Lung microvascular endothelial cell (primary cell): ENCODE measurements at regions not wholly inside any gene's neighbourhood (a gene's known extent, or its start where the extent isn't known, plus 50 kb on each side); places are given as distances from the start of the nearest gene placed in this dataset.

ENCODE experiments used
- DNase-seq, 2 donors: peaks; one replicate each; pipeline versions ENCODE4 v3.0.0 to v3.0.0-alpha.2; 2010; ENCODE audit warnings: low read depth in 2 of 2

DNA sequence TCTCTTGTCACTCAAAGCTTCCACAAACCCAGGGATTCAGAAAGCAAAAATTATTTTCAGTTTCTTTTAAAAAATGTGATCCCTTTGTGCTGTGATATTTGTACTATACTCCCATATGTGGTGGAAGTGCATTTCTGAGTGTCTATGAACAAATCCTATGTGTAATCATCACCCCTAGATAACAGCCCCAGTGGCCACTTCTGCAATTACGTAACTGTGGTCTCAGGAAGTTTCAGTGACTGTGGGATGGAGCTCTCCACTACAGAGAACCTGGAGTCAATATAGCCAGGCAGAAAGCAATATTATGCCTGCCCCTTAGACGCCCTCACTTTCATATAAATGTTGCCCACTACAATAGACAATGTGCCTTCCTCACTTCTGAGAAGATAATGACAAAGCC is 1101.7 kb upstream of the GHITM start:
- no peak for DNase-seq

GRCh38 chr10:83038631-83039030 is 1100.7 kb upstream of the GHITM start:
- DNase-seq = no peak

DNA sequence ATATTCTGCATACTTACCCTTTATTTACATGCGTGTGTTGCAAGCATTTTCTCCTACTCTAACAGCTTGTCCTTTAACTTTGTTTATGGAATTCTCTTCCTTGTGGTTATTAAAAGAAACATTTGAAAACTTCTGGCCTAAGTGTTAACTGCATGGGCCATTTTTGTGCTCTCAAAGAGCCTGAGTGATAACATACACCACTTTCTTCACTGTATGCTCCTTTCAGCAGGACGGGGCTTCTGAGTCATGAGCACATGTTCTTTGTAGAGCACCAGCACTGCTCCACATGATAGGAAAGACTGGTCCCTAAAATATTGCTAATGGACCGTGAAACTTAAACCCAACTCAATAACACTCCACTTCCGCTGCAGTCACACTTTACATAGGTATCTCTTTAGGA is 1093.6 kb upstream of the GHITM start:
- no peak for DNase-seq

GRCh38 chr10:83050815-83051214 is 1088.5 kb upstream of the GHITM start:
- DNase-seq = no peak

- DNase-seq = no peak
These were observed 1076.4 kb upstream of the GHITM start for GRCh38 chr10:83062871-83063270.

GRCh38 chr10:83073472-83073871 is 1065.8 kb upstream of the GHITM start:
- no peak for DNase-seq

DNA sequence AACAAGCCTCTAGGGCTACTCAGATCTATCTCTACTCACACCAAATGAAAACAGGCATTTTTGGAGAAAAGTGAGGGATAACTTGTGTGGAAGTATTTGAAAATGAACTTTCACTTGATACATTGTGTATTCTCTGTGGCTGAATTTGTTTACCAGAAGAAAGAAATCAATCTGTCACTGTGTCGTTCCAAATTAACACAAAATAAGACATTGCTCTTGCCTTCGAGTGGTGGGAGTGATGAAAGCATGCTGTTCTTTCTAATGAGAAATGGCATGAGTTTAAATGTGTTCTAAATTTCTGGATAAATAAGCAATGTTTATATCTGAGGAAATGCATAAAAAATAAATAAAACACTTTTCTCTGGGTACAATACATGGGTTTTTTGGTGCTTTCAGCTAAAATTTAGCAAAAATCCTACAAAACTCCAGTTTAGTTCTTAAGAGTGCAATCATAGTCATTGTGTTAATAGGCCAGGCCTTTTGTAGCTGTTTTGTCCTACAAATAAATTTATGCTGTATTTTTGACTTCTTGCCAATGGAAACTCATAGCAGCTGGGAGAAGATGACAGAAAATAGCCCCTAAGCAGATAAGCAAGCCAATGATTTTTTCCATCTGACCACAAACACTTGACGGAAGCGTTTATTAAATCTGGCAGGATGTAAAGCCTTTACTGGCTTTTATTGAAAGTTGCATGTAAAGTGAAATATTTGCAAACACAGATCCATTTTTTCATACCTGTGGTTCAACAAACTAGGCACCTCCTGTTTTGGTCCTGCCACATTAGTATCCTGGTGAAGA is 1064.1 kb upstream of the GHITM start:
- DNase-seq = no peak

GRCh38 chr10:83075815-83076355 is 1063.4 kb upstream of the GHITM start:
- no peak for DNase-seq

GRCh38 chr10:83076443-83076842 is 1062.9 kb upstream of the GHITM start:
- no peak for DNase-seq

DNA sequence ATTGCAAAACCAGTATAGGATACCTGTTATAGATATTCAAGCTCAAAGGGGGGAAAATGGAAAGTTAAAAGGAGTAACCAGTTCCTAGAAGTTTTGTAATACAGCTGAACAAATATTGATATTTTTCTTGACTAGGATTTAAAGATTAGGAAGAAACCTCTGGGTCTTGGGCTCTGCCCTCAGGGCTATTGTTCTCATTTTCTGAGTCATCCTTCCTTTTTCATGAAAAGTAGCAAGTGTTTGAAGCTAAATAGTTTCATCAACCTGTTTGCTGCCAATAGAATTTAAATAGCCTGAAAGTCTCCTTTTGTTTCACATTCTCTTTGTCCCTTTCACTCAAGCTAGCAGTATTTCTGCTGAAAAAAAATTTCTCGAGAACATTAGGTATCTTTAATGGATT is 1061.1 kb upstream of the GHITM start:
- DNase-seq = no peak

DNA sequence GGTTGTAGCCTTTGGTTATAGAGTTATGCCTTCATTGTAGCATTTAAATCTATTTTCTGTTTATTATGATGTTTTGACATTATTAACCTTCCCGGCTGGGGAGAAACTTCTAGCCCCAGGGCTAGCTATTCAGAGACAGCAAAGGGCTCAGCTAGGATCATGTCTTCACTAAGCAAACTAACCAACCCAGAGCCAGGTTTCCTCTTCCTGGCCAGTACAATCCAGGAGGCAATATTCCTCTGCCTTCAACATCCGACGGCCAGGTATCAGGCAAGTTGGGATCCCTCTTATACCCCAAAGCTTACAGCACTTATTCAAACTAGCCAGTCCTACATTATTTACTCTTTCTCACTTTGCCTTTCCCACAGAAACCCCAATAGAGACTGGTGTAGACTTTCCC is 1060.7 kb upstream of the GHITM start:
- DNase-seq = no peak

DNA sequence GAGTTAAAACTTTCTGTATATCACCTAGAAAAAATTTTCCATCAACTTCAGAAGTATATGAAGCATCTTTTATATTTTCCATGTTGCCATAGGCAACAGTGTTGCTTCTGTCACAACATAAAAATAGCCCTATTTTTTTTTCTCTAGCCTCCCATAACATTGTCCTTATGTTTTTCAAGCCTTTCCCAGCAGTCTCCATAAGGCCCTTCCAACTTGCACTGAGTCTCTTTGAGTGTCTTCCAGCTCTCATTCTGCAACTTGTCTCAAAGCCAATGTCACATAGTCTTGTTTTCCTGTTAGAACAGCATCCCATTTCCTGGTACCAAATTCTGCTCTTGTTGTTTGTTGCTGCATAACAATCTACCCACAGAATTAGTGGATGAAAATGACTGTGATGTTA is 1055.5 kb upstream of the GHITM start:
- no peak for DNase-seq

DNA sequence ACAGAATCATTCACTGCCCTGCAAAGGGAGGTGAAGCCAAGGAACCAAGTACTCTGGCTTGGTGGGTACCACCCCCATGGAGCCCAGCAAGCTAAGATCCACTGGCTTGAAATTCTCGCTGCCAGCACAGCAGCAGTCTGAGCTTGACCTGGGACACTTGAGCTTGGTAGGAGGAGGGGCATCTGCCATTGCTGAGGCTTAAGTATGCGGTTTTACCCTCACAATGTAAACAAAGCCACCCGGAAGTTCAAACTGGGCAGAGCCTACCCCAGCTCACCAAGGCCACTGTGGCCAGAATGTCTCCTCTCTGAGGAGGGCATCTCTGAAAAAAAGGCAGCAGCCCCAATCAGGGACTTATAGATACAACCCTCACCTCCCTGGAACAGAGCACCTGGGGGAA is 1050.0 kb upstream of the GHITM start:
- no peak for DNase-seq

DNA sequence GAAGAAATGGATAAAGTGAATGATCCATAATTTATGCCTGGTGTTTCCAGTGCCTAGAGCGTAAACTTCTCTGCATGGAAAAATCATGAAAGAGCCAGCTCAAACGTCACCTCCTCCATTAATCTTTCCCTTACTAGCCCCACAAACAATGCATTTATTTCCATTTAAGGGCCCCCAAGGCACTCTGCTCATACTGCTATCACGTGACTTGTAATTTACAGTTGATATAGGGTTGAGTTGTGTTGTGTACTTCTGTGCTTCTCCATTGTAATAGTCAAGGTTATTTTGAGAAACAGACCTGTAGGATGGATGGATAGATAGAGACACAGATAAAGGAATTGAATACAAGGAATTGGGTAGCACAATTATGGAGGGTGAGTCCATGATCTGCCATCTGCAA is 1034.7 kb upstream of the GHITM start:
- no peak for DNase-seq

DNA sequence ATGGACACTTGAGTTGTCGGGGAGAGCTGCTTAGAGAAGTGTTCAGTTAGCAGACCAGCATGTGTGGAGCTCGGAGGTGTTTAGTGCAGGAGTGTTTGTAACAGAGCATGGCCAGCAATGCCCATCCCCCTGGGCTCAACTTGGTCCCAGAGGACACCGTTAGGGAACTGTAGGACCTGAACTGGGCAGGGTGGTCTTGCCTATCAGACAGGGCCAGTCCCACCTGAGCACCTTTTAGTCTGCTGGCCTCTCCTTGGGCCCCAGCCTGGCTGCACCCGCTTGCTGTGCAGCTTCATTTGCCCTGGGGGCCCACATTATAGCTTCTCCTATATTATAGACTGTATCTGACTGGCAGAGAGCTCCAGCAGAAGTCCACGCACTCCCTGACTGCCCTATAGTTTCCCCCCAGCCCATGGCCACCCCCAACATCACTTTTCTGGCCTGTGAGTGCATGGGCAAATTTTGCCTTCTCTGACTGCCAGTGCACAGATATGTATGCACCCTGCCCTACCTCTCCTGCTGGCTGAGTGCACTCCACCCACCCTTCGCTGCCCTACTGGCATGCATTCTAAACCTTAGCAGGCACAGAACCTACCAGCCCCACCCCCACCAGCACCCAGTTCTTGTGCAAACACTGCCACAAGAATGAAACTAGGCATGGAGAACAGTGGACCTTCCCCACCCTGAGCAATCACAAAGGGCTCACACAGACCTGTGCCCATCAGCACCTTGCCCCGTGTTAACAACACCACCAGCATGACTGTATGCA is 1030.6 kb upstream of the GHITM start:
- no peak for DNase-seq

GRCh38 chr10:83119346-83119745 is 1020.0 kb upstream of the GHITM start:
- no peak for DNase-seq

- DNase-seq = no peak
These were observed 1017.0 kb upstream of the GHITM start for GRCh38 chr10:83122336-83122735.

GRCh38 chr10:83127942-83128575 is 1011.2 kb upstream of the GHITM start:
- no peak for DNase-seq

DNA sequence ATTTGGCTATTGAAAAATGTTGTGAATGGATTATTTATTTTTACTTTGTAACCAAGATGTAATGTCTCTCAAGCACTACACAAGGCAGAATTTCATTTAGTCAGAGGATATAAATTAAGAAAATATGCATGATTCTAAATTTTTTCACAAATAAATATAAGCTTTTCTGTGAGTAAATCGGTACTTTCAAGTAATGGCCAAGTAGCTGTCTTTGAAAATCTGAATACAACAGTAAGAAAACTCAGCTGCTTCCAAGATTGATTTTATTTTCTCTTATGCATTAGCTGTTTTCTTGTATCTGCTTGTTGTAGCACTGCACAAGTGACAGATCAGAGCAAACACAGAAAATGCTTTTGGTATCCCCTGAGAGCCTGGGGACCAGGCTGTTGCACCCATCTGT is 998.5 kb upstream of the GHITM start:
- no peak for DNase-seq

- DNase-seq = no peak
These were observed 997.2 kb upstream of the GHITM start for GRCh38 chr10:83142074-83142563.

- DNase-seq = no peak
These were observed 994.8 kb upstream of the GHITM start for GRCh38 chr10:83144461-83144860.

- DNase-seq = no peak
These were observed 985.6 kb upstream of the GHITM start for GRCh38 chr10:83153714-83154113.
